EH (cell line): ENCODE measurements at regions not wholly inside any gene's neighbourhood (a gene's known extent, or its start where the extent isn't known, plus 50 kb on each side); places are given as distances from the start of the nearest gene placed in this dataset.
"Not testable (repeated sequence)": the region's sequence is repeated elsewhere in the genome, so short reads cannot be mapped to it uniquely, and the experiment has no call there.

Experiments
- DNase-seq: peaks from one replicate; pipeline ENCODE4 v3.0.0-alpha.2; 2015; ENCODE audit warnings: low read depth

DNA sequence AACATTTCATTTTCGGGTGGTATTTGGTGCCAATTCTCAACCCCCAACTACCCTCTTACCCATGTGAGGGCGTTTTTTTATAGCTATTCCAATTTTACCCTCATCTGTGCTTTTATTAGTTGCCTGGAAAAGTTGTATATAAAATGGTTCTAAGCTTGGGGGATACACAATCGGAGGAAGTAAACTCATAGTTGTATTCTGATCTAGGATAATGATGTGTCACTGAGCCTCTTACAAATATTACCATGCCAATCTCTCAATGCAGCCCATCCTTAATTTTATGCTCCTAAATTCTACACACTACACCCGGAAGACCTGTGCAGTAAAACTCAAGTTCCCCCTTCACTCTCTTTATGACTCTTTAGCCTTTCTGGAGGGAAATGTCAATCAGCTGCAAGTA lies 1206.5 kb upstream of the FLRT2 start:
- no peak for DNase-seq

DNA sequence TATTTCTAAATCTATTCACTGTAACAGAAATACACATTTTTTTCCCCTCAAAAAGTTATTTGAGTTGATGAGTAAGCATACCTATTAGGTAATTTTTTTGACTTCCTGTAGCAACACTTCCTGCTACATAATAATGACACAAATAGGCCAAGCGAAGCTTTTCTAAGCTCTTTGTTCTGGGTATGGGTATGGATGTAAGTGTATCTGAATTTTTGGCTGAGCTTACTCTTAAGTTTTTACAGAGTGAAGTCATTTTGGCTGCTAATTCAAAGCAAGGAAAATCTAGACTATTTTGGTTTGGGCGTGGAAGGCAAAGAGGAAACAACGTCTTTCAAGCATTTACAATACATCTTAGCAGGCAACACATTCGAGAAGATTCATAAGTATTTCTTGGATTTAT lies 1206.0 kb upstream of the FLRT2 start:
- DNase-seq, result no peak

- no peak for DNase-seq
Observed at GRCh38 chr14:84336433-84336832, 1193.5 kb upstream of the FLRT2 start.

DNA sequence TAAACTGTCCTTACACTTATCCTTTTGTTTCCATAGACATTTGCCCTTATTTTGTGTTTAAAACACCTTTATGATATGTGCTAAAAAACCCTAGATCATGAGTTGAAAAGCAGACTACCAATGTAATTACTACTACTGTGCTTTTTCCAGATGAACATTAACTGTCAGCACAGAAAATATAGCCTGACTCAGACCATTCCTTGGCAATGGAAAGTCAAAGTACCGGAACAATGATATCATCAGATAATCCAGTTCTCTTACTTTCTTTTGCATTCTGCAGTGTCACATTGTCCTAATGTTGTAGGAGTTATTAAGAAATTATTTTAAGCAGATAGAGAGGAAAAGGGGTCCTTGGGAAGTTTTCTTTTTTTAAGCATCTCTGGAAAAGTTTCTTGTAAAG lies 1189.0 kb upstream of the FLRT2 start:
- DNase-seq, result no peak

GRCh38 chr14:84341867-84342266 lies 1188.1 kb upstream of the FLRT2 start:
- not testable (repeated sequence) for DNase-seq

GRCh38 chr14:84343656-84344055 lies 1186.3 kb upstream of the FLRT2 start:
- no peak for DNase-seq

DNA sequence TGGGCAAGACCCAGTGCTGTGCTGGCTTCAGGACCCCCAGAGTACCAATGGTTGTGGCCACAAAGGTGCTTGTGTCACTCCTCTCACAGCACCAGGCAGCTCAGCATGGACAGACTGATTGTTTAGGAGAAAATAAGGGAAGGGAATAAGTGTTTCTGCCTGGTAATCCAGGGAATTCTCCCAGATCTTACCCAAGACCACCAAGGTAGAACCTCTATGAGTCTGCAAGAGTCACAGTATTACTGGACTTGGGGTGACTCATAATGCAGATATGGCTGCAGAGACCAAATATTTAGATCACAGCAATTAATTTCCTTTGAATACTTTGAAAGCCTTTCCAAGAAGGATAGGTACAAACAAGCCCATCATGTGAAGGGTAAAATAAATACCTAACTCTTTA lies 1178.3 kb upstream of the FLRT2 start:
- no peak for DNase-seq

- no peak for DNase-seq
Observed at GRCh38 chr14:84361476-84361875, 1168.5 kb upstream of the FLRT2 start.

DNA sequence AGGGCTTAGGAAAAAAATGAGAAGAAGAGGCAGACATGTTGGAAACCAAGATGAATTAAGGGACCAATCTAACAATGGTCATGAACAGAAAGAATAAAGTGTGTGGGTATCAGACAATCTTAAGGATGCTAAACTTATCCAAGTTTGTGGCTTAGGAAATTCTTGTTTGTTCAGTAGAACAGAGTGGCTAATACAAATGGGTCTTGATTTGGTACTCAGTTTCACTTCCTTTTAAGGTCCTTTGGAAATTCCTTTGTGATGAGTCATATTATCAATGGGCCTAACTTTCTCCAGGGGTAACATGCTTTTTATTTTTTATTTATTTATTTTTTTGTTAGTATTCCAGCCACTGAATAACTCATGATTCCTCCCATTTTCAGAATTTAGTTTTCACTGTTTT lies 1154.7 kb upstream of the FLRT2 start:
- no peak for DNase-seq

DNA sequence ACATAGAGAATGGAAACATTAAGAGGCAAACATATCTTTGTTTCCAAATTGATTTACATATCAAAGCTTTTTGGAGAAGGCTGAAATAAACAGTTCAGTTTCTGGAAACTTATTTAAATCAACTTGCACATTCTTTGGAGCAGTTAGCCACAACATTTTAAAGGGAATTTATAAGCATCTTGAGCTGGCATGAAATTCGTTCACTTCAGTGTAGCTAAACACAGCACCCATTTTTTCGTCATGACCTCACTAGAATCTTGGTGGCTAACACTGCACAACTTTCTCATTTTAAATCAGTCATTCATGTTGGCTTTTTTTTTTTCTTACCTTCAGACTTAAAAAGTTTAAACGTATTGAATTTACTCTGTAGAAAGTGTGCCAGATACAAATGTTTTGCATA lies 1139.9 kb upstream of the FLRT2 start:
- no peak for DNase-seq

GRCh38 chr14:84397631-84398030 lies 1132.3 kb upstream of the FLRT2 start:
- DNase-seq, result no peak

DNA sequence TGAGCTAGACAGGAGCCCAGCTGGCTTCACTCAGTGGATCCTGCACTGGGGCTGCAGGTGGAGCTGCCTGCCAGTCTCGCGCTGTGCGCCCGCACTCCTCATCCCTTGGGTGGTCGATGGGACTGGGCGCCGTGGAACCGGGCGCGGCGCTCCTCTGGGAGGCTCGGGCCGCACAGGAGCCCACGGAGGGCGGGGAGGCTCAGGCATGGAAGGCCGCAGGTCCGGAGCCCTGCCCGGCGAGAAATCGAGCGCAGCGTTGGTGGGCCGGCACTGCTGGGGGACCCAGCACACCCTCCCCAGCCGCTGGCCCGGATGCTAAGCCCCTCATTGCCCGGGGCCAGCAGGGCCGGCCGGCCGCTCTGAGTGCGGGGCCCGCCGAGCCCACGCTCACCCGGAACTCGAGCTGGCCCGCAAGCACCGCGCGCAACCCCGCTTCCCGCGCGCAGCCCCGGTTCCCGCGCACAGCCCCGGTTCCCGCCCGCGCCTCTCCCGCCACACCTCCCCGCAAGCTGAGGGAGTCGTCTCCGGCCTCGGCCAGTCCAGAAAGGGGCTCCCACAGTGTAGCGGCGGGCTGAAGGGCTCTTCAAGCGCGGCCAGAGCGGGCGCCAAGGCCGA lies 1130.5 kb upstream of the FLRT2 start:
- no peak for DNase-seq

DNA sequence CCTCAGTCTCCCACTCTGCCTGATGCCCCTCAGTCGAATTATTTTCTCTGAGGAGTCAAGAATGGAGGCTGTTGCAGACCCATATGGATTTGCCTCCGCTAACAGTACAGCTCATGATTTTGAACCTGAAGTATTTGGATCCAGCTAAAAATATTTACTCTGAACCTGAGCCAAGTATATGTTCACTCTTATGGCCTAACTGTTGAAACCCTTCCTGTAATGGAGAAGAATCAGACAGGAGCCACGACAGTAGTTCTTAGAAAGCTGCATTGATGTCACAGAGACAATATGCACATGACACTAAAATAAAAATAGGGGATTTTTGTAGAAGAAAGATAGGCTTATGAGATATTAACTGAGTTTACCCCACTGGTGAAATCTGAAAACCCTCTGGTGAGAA lies 1128.3 kb upstream of the FLRT2 start:
- DNase-seq, result no peak

- no peak for DNase-seq
Observed at GRCh38 chr14:84403585-84403984, 1126.4 kb upstream of the FLRT2 start.

- DNase-seq, result no peak
Observed at GRCh38 chr14:84404246-84404645, 1125.7 kb upstream of the FLRT2 start.

DNA sequence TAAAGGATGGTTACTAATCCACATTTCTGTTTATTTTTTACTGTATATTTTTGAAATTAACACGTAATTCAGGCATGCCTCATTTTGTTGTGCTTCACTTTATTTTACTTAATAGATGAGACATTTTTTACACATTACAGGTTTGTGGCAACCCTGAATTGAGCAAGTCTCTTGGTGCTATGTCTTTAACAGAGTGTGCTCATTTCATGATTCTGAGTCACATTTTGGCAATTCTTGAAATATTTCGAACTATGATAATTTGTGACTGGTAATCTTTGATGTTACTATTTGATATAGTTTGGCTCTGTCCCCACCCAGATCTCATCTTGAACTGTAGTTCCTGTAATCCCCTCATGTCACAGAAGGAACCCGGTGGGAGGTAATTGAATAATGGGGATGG lies 1120.5 kb upstream of the FLRT2 start:
- no peak for DNase-seq

GRCh38 chr14:84410344-84410743 lies 1119.6 kb upstream of the FLRT2 start:
- DNase-seq, result no peak

- no peak for DNase-seq
Observed at GRCh38 chr14:84420221-84420620, 1109.7 kb upstream of the FLRT2 start.

DNA sequence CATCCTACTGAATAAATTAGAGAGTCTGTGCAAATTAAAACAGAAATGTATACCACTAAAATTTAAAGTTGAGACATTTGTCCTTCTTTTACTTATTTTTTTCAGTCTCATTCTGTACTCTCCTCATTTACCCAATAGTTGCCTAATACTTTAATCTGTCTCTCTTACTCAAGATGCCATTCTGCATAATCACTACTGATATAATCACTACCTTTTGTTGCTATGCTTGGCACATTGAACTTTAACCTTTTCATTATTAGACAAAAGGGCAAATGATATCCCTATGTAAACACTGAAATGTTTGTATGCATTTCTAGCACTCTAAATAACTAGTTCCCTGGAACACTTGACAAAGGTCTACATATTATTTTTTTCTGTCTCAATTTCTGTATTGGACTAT lies 1108.3 kb upstream of the FLRT2 start:
- no peak for DNase-seq

- no peak for DNase-seq
Observed at GRCh38 chr14:84425968-84426367, 1104.0 kb upstream of the FLRT2 start.

GRCh38 chr14:84432676-84433075 lies 1097.3 kb upstream of the FLRT2 start:
- DNase-seq, result no peak

DNA sequence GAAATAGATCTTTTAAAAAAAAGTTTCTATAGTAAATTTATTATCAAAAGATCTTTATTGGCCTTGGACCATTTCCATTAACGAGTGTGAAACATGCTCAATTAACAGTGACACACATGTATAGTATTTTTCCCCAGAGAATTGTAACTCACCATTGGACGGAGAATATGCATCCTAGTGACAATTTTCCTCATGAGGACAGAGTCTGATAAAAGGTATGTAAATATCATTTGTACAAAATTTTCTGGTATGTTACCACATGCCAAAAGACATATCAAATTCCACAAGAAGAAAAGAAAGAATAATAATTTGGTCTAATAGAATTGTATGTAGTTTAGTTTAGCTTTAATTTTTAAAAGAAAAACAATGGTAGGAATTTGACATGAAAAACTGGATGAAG lies 1096.0 kb upstream of the FLRT2 start:
- no peak for DNase-seq

DNA sequence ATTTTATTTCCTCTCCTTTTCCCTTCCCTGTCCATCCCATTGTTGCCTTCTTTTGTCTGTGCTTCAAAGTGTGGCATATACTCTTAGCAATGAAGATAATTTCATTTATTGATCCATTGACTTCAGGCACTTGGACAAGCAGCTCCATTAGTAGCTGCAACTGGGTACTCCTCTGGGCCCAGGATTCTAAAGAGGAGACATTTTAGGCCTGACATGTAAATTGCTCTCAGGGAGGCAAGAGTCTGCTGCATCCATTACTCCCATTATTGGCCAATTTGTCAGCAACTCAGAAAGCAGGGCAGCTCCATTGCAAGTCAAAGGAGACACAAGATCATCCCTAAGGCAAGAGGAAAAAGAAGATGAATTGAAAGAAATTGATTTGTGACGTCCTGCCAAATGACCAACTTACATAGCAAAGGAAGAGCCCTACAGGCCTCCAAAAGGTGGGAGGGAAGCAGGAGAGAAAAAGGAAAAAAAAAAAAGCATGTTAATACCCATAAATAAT lies 1094.1 kb upstream of the FLRT2 start:
- DNase-seq, result no peak

GRCh38 chr14:84436528-84436927 lies 1093.4 kb upstream of the FLRT2 start:
- DNase-seq, result no peak

GRCh38 chr14:84442521-84442920 lies 1087.4 kb upstream of the FLRT2 start:
- DNase-seq, result no peak
